ENCODE measurements at regions not wholly inside any gene's neighbourhood (a gene's known extent, or its start where the extent isn't known, plus 50 kb on each side); places are given as distances from the start of the nearest gene placed in this dataset.

GRCh38 chr6:169863710-169864109 lies 112.3 kb downstream of the ERMARD start:
- WGBS (ENCODE audit: extremely low coverage, insufficient coverage, insufficient read length), result no CpG with 5 or more reads among the region's 3 CpGs
- no peak overlapping the region for H4K12ac ChIP-seq (ENCODE audit: low read depth, low read length)

GRCh38 chr6:169862892-169863525 lies 111.6 kb downstream of the ERMARD start:
- no peak for DNase-seq

More at GRCh38 chr6:169863710-169864109, 112.3 kb downstream of the ERMARD start:
- H3K79me2 ChIP-seq (ENCODE audit: control insufficient read depth, insufficient read depth, low read length, poor library complexity), result no peaks in the 10 kb centered on the region
- no peak overlapping the region for H2BK12ac ChIP-seq (ENCODE audit: low read length)
- no peak overlapping the region for H3K27ac ChIP-seq (ENCODE audit: low read depth, low read length)
- peak overlapping the region; percentile 61 for H3K4me3 ChIP-seq (ENCODE audit: low read depth, low read length)
- no peak overlapping the region for H3K14ac ChIP-seq (ENCODE audit: low read length)
- no peak overlapping the region for H2AFZ ChIP-seq (ENCODE audit: insufficient read depth, low read length, poor library complexity)
- no peaks in the 10 kb centered on the region for H3K79me1 ChIP-seq (ENCODE audit: low read length)
- no peak overlapping the region for H3K4ac ChIP-seq (ENCODE audit: low read depth, low read length)
- H3K27me3 ChIP-seq (ENCODE audit: insufficient read depth, low read length), result no peaks in the 10 kb centered on the region
- H4K8ac ChIP-seq (ENCODE audit: low read depth, low read length), result no peak overlapping the region
- H3K4me1 ChIP-seq (ENCODE audit: control insufficient read depth in 1 of 2, insufficient read depth in 2 of 2, low read length in 2 of 2), result no peaks in the 10 kb centered on the region
- no peak overlapping the region for H3K18ac ChIP-seq (ENCODE audit: low read length)
- peak overlapping the region; percentile 11 for H3K9ac ChIP-seq (ENCODE audit: low read length)
- DNase-seq, result no peak
- H3K36me3 ChIP-seq (ENCODE audit: control insufficient read depth in 1 of 2, insufficient read depth in 2 of 2, low read length in 2 of 2), result no peaks in the 10 kb centered on the region
- H3K9me3 ChIP-seq (ENCODE audit: insufficient read depth, low read depth, low read length), result peaks cover 14% of the 10 kb centered on the region
- H2AK5ac ChIP-seq (ENCODE audit: low read length), result no peak overlapping the region
- no peak overlapping the region for H2BK5ac ChIP-seq (ENCODE audit: low read depth, low read length, poor library complexity)
- no peak overlapping the region for H3K4me2 ChIP-seq (ENCODE audit: low read length)
- no peak overlapping the region for H4K91ac ChIP-seq (ENCODE audit: low read depth, low read length)
- H2BK120ac ChIP-seq (ENCODE audit: insufficient read depth, low read length, poor library complexity), result no peak overlapping the region
- H3K23ac ChIP-seq (ENCODE audit: low read length), result peak overlapping the region; percentile 70

GRCh38 chr6:169862043-169862891 lies 110.8 kb downstream of the ERMARD start:
- no peak overlapping the region for H4K12ac ChIP-seq (ENCODE audit: low read depth, low read length)
- no peak overlapping the region for H3K4me3 ChIP-seq (ENCODE audit: low read depth, low read length)
- no peak overlapping the region for H4K8ac ChIP-seq (ENCODE audit: low read depth, low read length)
- H3K4ac ChIP-seq (ENCODE audit: low read depth, low read length), result no peak overlapping the region
- no peak overlapping the region for H3K14ac ChIP-seq (ENCODE audit: low read length)
- H4K91ac ChIP-seq (ENCODE audit: low read depth, low read length), result no peak overlapping the region
- H3K79me1 ChIP-seq (ENCODE audit: low read length), result no peaks in the 10 kb centered on the region
- peaks cover 24% of the 10 kb centered on the region for H3K9me3 ChIP-seq (ENCODE audit: insufficient read depth, low read depth, low read length)
- no peak overlapping the region for H3K4me2 ChIP-seq (ENCODE audit: low read length)
- H2AFZ ChIP-seq (ENCODE audit: insufficient read depth, low read length, poor library complexity), result no peak overlapping the region
- no peak overlapping the region for H3K27ac ChIP-seq (ENCODE audit: low read depth, low read length)
- no peak overlapping the region for H2BK120ac ChIP-seq (ENCODE audit: insufficient read depth, low read length, poor library complexity)
- H3K27me3 ChIP-seq (ENCODE audit: insufficient read depth, low read length), result no peaks in the 10 kb centered on the region
- no CpG with 5 or more reads among the region's 17 CpGs for WGBS (ENCODE audit: extremely low coverage, insufficient coverage, insufficient read length)
- H2BK12ac ChIP-seq (ENCODE audit: low read length), result no peak overlapping the region
- H3K18ac ChIP-seq (ENCODE audit: low read length), result no peak overlapping the region
- no peaks in the 10 kb centered on the region for H3K4me1 ChIP-seq (ENCODE audit: control insufficient read depth in 1 of 2, insufficient read depth in 2 of 2, low read length in 2 of 2)
- no peak overlapping the region for H2AK5ac ChIP-seq (ENCODE audit: low read length)
- H2BK5ac ChIP-seq (ENCODE audit: low read depth, low read length, poor library complexity), result no peak overlapping the region
- H3K36me3 ChIP-seq (ENCODE audit: control insufficient read depth in 1 of 2, insufficient read depth in 2 of 2, low read length in 2 of 2), result no peaks in the 10 kb centered on the region
- H3K23ac ChIP-seq (ENCODE audit: low read length), result no peak overlapping the region
- peak in 1 of 2 donors; percentile 6 for DNase-seq
- H3K79me2 ChIP-seq (ENCODE audit: control insufficient read depth, insufficient read depth, low read length, poor library complexity), result no peaks in the 10 kb centered on the region
- no peak overlapping the region for H3K9ac ChIP-seq (ENCODE audit: low read length)

More at GRCh38 chr6:169862892-169863525, 111.6 kb downstream of the ERMARD start:
- Histone ChIP-seq H2BK120ac (ENCODE audit: insufficient read depth, low read length, poor library complexity) (no peak overlapping the region), H2AK5ac (ENCODE audit: low read length) (no peak overlapping the region), H3K4me3 (ENCODE audit: low read depth, low read length) (peak overlapping the region; percentile 61), H3K4me1 (ENCODE audit: control insufficient read depth in 1 of 2, insufficient read depth in 2 of 2, low read length in 2 of 2) (no peaks in the 10 kb centered on the region), H3K4me2 (ENCODE audit: low read length) (no peak overlapping the region), H3K79me2 (ENCODE audit: control insufficient read depth, insufficient read depth, low read length, poor library complexity) (no peaks in the 10 kb centered on the region), H3K14ac (ENCODE audit: low read length) (no peak overlapping the region), H2BK5ac (ENCODE audit: low read depth, low read length, poor library complexity) (no peak overlapping the region), H3K79me1 (ENCODE audit: low read length) (no peaks in the 10 kb centered on the region), H4K8ac (ENCODE audit: low read depth, low read length) (no peak overlapping the region), H3K9me3 (ENCODE audit: insufficient read depth, low read depth, low read length) (peaks cover 20% of the 10 kb centered on the region), H3K23ac (ENCODE audit: low read length) (no peak overlapping the region), H2AFZ (ENCODE audit: insufficient read depth, low read length, poor library complexity) (no peak overlapping the region), H4K91ac (ENCODE audit: low read depth, low read length) (no peak overlapping the region), H2BK12ac (ENCODE audit: low read length) (no peak overlapping the region), H3K18ac (ENCODE audit: low read length) (no peak overlapping the region), H3K4ac (ENCODE audit: low read depth, low read length) (no peak overlapping the region), H3K27me3 (ENCODE audit: insufficient read depth, low read length) (no peaks in the 10 kb centered on the region), H3K9ac (ENCODE audit: low read length) (no peak overlapping the region), H3K27ac (ENCODE audit: low read depth, low read length) (no peak overlapping the region), H4K12ac (ENCODE audit: low read depth, low read length) (no peak overlapping the region), H3K36me3 (ENCODE audit: control insufficient read depth in 1 of 2, insufficient read depth in 2 of 2, low read length in 2 of 2) (no peaks in the 10 kb centered on the region)
- no CpG with 5 or more reads among the region's 20 CpGs for WGBS (ENCODE audit: extremely low coverage, insufficient coverage, insufficient read length)

GRCh38 chr6:169861431-169862042 lies 110.1 kb downstream of the ERMARD start:
- Histone ChIP-seq H3K9ac (ENCODE audit: low read length) (no peak overlapping the region), H3K36me3 (ENCODE audit: control insufficient read depth in 1 of 2, insufficient read depth in 2 of 2, low read length in 2 of 2) (no peaks in the 10 kb centered on the region), H2BK120ac (ENCODE audit: insufficient read depth, low read length, poor library complexity) (no peak overlapping the region), H3K9me3 (ENCODE audit: insufficient read depth, low read depth, low read length) (peaks cover 26% of the 10 kb centered on the region), H3K23ac (ENCODE audit: low read length) (no peak overlapping the region), H3K4me2 (ENCODE audit: low read length) (no peak overlapping the region), H3K4me3 (ENCODE audit: low read depth, low read length) (no peak overlapping the region), H3K4me1 (ENCODE audit: control insufficient read depth in 1 of 2, insufficient read depth in 2 of 2, low read length in 2 of 2) (no peaks in the 10 kb centered on the region), H4K8ac (ENCODE audit: low read depth, low read length) (no peak overlapping the region), H3K14ac (ENCODE audit: low read length) (no peak overlapping the region), H2BK5ac (ENCODE audit: low read depth, low read length, poor library complexity) (no peak overlapping the region), H3K79me1 (ENCODE audit: low read length) (no peaks in the 10 kb centered on the region), H3K4ac (ENCODE audit: low read depth, low read length) (no peak overlapping the region), H4K91ac (ENCODE audit: low read depth, low read length) (no peak overlapping the region), H2BK12ac (ENCODE audit: low read length) (no peak overlapping the region), H3K18ac (ENCODE audit: low read length) (no peak overlapping the region), H3K27me3 (ENCODE audit: insufficient read depth, low read length) (no peaks in the 10 kb centered on the region), H4K12ac (ENCODE audit: low read depth, low read length) (no peak overlapping the region), H2AK5ac (ENCODE audit: low read length) (no peak overlapping the region), H3K27ac (ENCODE audit: low read depth, low read length) (no peak overlapping the region), H2AFZ (ENCODE audit: insufficient read depth, low read length, poor library complexity) (no peak overlapping the region), H3K79me2 (ENCODE audit: control insufficient read depth, insufficient read depth, low read length, poor library complexity) (no peaks in the 10 kb centered on the region)
- no CpG with 5 or more reads among the region's 17 CpGs for WGBS (ENCODE audit: extremely low coverage, insufficient coverage, insufficient read length)
- no peak for DNase-seq

Data from trophoblast cell (in vitro differentiated cells and primary cell).